Activated CD8-positive, alpha-beta T cell treated with anti-CD3 and anti-CD28 coated beads for 36 hours (primary cell): ENCODE measurements at regions not wholly inside any gene's neighbourhood (a gene's known extent, or its start where the extent isn't known, plus 50 kb on each side); places are given as distances from the start of the nearest gene placed in this dataset.

Experiments used
- ATAC-seq: fragments of 200-7000 bp; cut with Tn5 transposase; one replicate; pipeline ENCODE4 v1.10.0; 2021; ENCODE audit warnings: mild to moderate bottlenecking, moderate library complexity
- CTCF ChIA-PET: fragments of 350-600 bp; sonication (Branson Sonifier 250); formaldehyde crosslinking; loops from one replicate; lab custom pipeline; 2021; ENCODE audit warnings: antibody characterized with exemption; lab: Charles Lee
- POLR2A ChIA-PET: fragments of 350-600 bp; sonication (Branson Sonifier 250); formaldehyde crosslinking; loops from one replicate; lab custom pipeline; 2021; ENCODE audit warnings: antibody characterized with exemption; lab: Charles Lee
- DNase-seq: peaks from one replicate; pipeline ENCODE4 v3.0.0-alpha.2; 2020
- H3K27ac Mint-ChIP-seq: one replicate; pipeline ENCODE4 v1.8.0; 2021; ENCODE audit warnings: mild to moderate bottlenecking, mixed read lengths
- H3K27me3 Mint-ChIP-seq: one replicate; pipeline ENCODE4 v1.8.0; 2021; ENCODE audit warnings: mixed read lengths
- H3K36me3 Mint-ChIP-seq: one replicate; pipeline ENCODE4 v1.8.0; 2021; ENCODE audit warnings: low read depth, mixed read lengths
- H3K4me1 Mint-ChIP-seq: one replicate; pipeline ENCODE4 v1.8.0; 2021; ENCODE audit warnings: low read depth, mixed read lengths
- H3K4me3 Mint-ChIP-seq: one replicate; pipeline ENCODE4 v1.8.0; 2021; ENCODE audit warnings: mild to moderate bottlenecking, moderate library complexity, mixed read lengths
- H3K9me3 Mint-ChIP-seq: one replicate; pipeline ENCODE4 v1.8.0; 2021; ENCODE audit warnings: mixed read lengths
- intact Hi-C: fragments of 100-400 bp; cut with micrococcal nuclease; formaldehyde crosslinking; loops from one replicate; pipeline ENCODE4 v1.10.0; 2022
- TF ChIP-seq, protein P1 (sequence below): fragments of 200-600 bp; IDR thresholded peaks from one replicate; pipeline ENCODE4 v1.8.0; 2022; ENCODE audit warnings: antibody characterized with exemption, mild to moderate bottlenecking

GRCh38 chr9:135397142-135397541 lies 82.4 kb upstream of the PPP1R26 start:
- DNase-seq (no peak), ATAC-seq (no peak)
- TF ChIP-seq, protein P1, sequence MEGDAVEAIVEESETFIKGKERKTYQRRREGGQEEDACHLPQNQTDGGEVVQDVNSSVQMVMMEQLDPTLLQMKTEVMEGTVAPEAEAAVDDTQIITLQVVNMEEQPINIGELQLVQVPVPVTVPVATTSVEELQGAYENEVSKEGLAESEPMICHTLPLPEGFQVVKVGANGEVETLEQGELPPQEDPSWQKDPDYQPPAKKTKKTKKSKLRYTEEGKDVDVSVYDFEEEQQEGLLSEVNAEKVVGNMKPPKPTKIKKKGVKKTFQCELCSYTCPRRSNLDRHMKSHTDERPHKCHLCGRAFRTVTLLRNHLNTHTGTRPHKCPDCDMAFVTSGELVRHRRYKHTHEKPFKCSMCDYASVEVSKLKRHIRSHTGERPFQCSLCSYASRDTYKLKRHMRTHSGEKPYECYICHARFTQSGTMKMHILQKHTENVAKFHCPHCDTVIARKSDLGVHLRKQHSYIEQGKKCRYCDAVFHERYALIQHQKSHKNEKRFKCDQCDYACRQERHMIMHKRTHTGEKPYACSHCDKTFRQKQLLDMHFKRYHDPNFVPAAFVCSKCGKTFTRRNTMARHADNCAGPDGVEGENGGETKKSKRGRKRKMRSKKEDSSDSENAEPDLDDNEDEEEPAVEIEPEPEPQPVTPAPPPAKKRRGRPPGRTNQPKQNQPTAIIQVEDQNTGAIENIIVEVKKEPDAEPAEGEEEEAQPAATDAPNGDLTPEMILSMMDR, result no peak
- ChIA-PET POLR2A (no interaction called here), CTCF (no interaction called here)
- Mint-ChIP-seq H3K27ac (no peak overlapping the region), H3K4me1 (no peaks in the 10 kb centered on the region), H3K9me3 (no peaks in the 10 kb centered on the region), H3K36me3 (no peaks in the 10 kb centered on the region), H3K4me3 (no peak overlapping the region), H3K27me3 (no peaks in the 10 kb centered on the region)
- intact Hi-C loops, result no loop called here

DNA sequence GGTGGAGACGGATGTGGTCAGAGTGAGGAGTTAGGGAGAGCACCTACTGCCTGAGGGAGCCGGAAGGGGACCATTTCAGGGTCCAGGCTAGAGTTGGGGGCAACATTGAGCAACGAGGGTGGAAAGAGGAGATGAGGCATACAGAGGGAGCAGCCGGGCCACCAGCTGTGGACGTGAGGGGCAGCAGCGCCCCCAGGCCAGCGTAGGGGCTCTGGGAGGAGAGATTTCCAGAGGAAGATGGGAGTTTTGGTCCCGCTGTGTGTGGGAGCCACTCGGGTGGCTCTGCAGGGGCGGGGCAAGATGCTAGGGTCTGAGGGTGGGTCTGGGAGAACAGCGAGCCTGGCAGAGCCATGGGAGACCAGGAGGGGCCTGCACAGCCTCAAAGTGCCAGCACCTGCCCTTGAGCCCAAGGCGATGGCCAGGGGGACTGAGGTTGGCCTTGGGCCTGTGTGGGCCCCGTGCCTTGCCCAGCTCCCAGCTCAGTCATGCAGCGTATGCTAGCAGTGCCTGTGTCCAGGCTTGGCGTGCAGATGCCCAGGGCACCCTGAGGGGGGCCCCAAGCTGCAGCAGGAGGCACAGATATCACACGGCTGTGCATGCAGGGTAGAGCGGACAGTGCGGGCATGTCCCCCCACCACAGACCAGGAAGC lies 80.5 kb upstream of the PPP1R26 start:
- H3K4me1 Mint-ChIP-seq, result no peaks in the 10 kb centered on the region
- TF ChIP-seq, protein P1, result no peak
- H3K27me3 Mint-ChIP-seq, result no peaks in the 10 kb centered on the region
- H3K27ac Mint-ChIP-seq, result no peak overlapping the region
- ATAC-seq (no peak), DNase-seq (no peak)
- H3K4me3 Mint-ChIP-seq, result no peak overlapping the region
- ChIA-PET CTCF (no interaction called here), POLR2A (no interaction called here)
- H3K9me3 Mint-ChIP-seq, result no peaks in the 10 kb centered on the region
- H3K36me3 Mint-ChIP-seq, result no peaks in the 10 kb centered on the region
- intact Hi-C loops, result no loop called here

- H3K36me3 Mint-ChIP-seq, result no peaks in the 10 kb centered on the region
- no peaks in the 10 kb centered on the region for H3K9me3 Mint-ChIP-seq
- H3K4me1 Mint-ChIP-seq, result no peaks in the 10 kb centered on the region
- H3K27ac Mint-ChIP-seq, result no peak overlapping the region
- CTCF ChIA-PET, result no interaction called here
- no peaks in the 10 kb centered on the region for H3K27me3 Mint-ChIP-seq
- POLR2A ChIA-PET, result interaction anchor here (0.6 kb wide), 1 partner anchor 1565 kb away, joined by 3 read pairs; no protein-coding TSS in a partner anchor
- DNase-seq, result no peak
- intact Hi-C loops, result no loop called here
- H3K4me3 Mint-ChIP-seq, result no peak overlapping the region
- ATAC-seq, result no peak
- TF ChIP-seq, protein P1, result no peak
Measured at GRCh38 chr9:135400496-135400895, 79.1 kb upstream of the PPP1R26 start.

DNA sequence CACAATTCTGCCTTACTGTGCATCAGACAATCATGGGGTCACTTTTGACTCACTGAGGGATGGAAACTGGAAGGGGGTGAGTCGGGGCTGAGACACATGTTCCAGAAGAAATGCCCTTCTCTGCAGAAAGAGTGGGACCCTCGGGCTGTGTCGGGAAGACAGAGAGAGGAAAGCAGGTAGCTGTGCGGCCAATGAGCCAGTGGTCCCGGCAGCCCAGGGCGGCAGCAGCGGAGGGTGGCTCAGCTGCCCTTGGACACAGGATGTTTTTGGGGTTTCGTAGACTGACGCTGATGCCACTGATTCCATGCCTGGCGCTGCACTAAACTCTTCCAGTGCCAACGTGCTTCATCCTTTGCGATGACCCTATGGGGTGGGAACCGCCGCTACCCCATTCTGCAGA lies 78.4 kb upstream of the PPP1R26 start:
- Mint-ChIP-seq H3K27ac (no peak overlapping the region), H3K36me3 (no peaks in the 10 kb centered on the region), H3K4me1 (no peaks in the 10 kb centered on the region), H3K27me3 (no peaks in the 10 kb centered on the region), H3K9me3 (no peaks in the 10 kb centered on the region), H3K4me3 (no peak overlapping the region)
- TF ChIP-seq, protein P1, result no peak
- intact Hi-C loops, result no loop called here
- ChIA-PET POLR2A (no interaction called here), CTCF (no interaction called here)
- ATAC-seq (no peak), DNase-seq (no peak)

DNA sequence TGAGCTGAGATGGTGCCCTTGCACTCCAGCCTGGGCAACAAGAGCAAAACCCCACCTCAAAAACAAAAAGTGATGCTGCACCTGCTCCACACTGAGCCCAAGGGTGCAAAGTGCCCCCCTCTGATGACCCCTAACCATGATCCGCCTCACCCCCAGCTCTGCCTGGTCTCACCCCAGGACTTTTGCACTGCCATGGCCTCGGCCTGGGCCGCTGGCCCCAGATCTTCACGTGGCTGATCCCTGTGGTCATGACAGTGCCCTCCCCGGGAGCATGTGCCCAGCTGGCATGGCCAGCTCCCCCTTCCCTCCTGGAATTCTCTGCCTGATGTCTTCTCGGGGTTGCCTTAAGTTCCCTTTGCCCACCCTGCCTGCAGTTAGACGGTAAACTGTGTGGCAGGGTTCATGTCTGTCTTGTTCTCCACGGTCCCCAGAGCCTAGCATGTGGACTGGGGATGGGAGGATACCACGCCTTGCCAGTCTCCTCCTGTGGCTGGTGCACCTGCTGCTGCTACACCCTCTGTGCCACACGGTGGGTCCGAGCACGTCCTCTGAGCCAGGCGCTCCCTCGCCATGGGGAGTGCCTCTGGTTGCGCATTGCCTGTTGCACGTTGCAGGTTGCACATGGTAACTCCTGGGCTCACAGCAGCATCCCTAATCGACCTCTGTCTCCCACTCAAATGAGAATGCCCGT lies 77.4 kb upstream of the PPP1R26 start:
- Mint-ChIP-seq H3K4me3 (no peak overlapping the region), H3K27ac (no peak overlapping the region), H3K4me1 (no peaks in the 10 kb centered on the region), H3K9me3 (no peaks in the 10 kb centered on the region), H3K27me3 (peaks cover 4% of the 10 kb centered on the region), H3K36me3 (no peaks in the 10 kb centered on the region)
- TF ChIP-seq, protein P1, result no peak
- ChIA-PET POLR2A (interaction anchor here (0.6 kb wide), 1 partner anchor 32 kb away, joined by 3 read pairs; no protein-coding TSS in a partner anchor), CTCF (no interaction called here)
- intact Hi-C loops, result no loop called here
- DNase-seq, result no peak
- no peak for ATAC-seq
